ENCODE measurements at regions not wholly inside any gene's neighbourhood (a gene's known extent, or its start where the extent isn't known, plus 50 kb on each side); places are given as distances from the start of the nearest gene placed in this dataset.

DNA sequence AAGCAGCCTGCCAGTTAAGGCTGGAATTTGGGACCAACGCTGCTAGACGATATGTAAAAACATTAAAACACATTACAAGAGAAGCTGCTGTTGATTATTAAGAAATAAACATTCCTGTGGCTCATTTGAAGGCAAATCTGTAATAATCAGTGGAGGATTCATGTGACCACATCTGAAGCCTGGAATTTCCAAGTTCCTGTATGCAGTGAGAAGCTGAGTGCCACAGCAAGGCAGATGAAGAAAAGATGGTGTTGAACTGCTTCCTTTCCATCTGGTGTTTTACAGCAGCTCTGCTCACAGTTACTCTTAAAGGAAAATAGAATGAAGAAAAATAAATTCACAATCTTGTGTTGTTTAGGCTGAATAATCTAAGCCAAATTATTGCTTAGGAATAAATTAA is 139.3 kb upstream of the ROBO2 start:
- Histone ChIP-seq H3F3A (replicated peaks; ENCODE audit: insufficient read depth) (no peaks in the 10 kb centered on the region), H4K20me1 (ENCODE audit: insufficient read depth) (no peaks in the 10 kb centered on the region), H2AFZ (ENCODE audit: low read depth) (no peak overlapping the region), H3K9me2 (no peaks in the 10 kb centered on the region), H3K4me3 (ENCODE audit: low read depth in 2 of 2, low read length in 1 of 2) (no peak overlapping the region), H3K4me1 (ENCODE audit: control insufficient read depth in 1 of 2, insufficient read depth in 2 of 2, low read depth in 1 of 2, low read length in 1 of 2) (no peaks in the 10 kb centered on the region; a peak in 1 of 4 replicates), H3K36me3 (replicated peaks in 1 of 2; ENCODE audit: control insufficient read depth in 1 of 2, insufficient read depth in 2 of 2, low read length in 1 of 2) (no peaks in the 10 kb centered on the region), H3K27ac (ENCODE audit: low read depth in 2 of 2, low read length in 1 of 2) (no peak overlapping the region), H3K4me2 (no peak overlapping the region), H3K27me3 (ENCODE audit: insufficient read depth) (no peaks in the 10 kb centered on the region), H3K9me3 (no peaks in the 10 kb centered on the region), H3K79me2 (ENCODE audit: insufficient read depth) (no peaks in the 10 kb centered on the region), H3K9ac (no peak overlapping the region)
- WGBS (ENCODE audit: low lambda C conversion rate): 47% methylated on average over 2 of the region's 2 CpGs
- TF ChIP-seq JUND (IDR thresholded peaks at IDR 0.05): no peak
- TF ChIP-seq RXRA (IDR thresholded peaks at IDR 0.05; ENCODE audit: borderline replicate concordance, low read depth): no peak
- ChIA-PET CTCF (no interaction called here), POLR2A (no interaction called here)
- DNase-seq: no peak

- H4K20me1 ChIP-seq (ENCODE audit: insufficient read depth): no peaks in the 10 kb centered on the region
- TF ChIP-seq TAF1 (IDR thresholded peaks at IDR 0.05; ENCODE audit: borderline replicate concordance, low read depth, low read length) (no peak), YY1 (IDR thresholded peaks at IDR 0.05; ENCODE audit: low read depth) (no peak), GATA2 (CRISPR knock-in tag; IDR thresholded peaks at IDR 0.05) (no peak), TCF12 (IDR thresholded peaks at IDR 0.05) (no peak), FOSL2 (IDR thresholded peaks at IDR 0.05; ENCODE audit: borderline replicate concordance, low read depth) (no peak), EZH2phosphoT487 (IDR thresholded peaks at IDR 0.05; ENCODE audit: borderline replicate concordance, low read depth) (no peak), POLR2AphosphoS5 (IDR thresholded peaks at IDR 0.05; ENCODE audit: low read depth, low read length) (no peak), SIN3A (IDR thresholded peaks at IDR 0.05; ENCODE audit: borderline replicate concordance, low read depth, low read length) (no peak), FOXM1 (IDR thresholded peaks at IDR 0.05; ENCODE audit: low read depth) (no peak), CHD2 (IDR thresholded peaks at IDR 0.05; ENCODE audit: low read length, partially characterized antibody) (no peak), PBX3 (IDR thresholded peaks at IDR 0.05) (no peak), SMC3 (IDR thresholded peaks at IDR 0.05; ENCODE audit: low read depth, low read length) (no peak), JUND (IDR thresholded peaks at IDR 0.05) (no peak)
- TF ChIP-seq, protein P1, sequence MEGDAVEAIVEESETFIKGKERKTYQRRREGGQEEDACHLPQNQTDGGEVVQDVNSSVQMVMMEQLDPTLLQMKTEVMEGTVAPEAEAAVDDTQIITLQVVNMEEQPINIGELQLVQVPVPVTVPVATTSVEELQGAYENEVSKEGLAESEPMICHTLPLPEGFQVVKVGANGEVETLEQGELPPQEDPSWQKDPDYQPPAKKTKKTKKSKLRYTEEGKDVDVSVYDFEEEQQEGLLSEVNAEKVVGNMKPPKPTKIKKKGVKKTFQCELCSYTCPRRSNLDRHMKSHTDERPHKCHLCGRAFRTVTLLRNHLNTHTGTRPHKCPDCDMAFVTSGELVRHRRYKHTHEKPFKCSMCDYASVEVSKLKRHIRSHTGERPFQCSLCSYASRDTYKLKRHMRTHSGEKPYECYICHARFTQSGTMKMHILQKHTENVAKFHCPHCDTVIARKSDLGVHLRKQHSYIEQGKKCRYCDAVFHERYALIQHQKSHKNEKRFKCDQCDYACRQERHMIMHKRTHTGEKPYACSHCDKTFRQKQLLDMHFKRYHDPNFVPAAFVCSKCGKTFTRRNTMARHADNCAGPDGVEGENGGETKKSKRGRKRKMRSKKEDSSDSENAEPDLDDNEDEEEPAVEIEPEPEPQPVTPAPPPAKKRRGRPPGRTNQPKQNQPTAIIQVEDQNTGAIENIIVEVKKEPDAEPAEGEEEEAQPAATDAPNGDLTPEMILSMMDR (IDR thresholded peaks at IDR 0.05): no peak
- TF ChIP-seq, protein P2, sequence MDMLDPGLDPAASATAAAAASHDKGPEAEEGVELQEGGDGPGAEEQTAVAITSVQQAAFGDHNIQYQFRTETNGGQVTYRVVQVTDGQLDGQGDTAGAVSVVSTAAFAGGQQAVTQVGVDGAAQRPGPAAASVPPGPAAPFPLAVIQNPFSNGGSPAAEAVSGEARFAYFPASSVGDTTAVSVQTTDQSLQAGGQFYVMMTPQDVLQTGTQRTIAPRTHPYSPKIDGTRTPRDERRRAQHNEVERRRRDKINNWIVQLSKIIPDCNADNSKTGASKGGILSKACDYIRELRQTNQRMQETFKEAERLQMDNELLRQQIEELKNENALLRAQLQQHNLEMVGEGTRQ (IDR thresholded peaks at IDR 0.05; ENCODE audit: borderline replicate concordance, low read depth, low read length): no peak
- TF ChIP-seq, protein P3, sequence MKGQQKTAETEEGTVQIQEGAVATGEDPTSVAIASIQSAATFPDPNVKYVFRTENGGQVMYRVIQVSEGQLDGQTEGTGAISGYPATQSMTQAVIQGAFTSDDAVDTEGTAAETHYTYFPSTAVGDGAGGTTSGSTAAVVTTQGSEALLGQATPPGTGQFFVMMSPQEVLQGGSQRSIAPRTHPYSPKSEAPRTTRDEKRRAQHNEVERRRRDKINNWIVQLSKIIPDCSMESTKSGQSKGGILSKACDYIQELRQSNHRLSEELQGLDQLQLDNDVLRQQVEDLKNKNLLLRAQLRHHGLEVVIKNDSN (IDR thresholded peaks at IDR 0.05; ENCODE audit: borderline replicate concordance, low read depth): no peak
- H3K9me2 ChIP-seq: no peaks in the 10 kb centered on the region
- no peaks in the 10 kb centered on the region for H3K36me3 ChIP-seq (replicated peaks in 1 of 2; ENCODE audit: control insufficient read depth in 1 of 2, insufficient read depth in 2 of 2, low read length in 1 of 2)
- H3K9ac ChIP-seq: no peak overlapping the region
- H3K4me2 ChIP-seq: no peak overlapping the region
- H3K27ac ChIP-seq (ENCODE audit: low read depth in 2 of 2, low read length in 1 of 2): no peak overlapping the region
- WGBS (ENCODE audit: low lambda C conversion rate): 13% methylated on average over 1 of the region's 1 CpG
- no peak overlapping the region for H2AFZ ChIP-seq (ENCODE audit: low read depth)
- H3F3A ChIP-seq (replicated peaks; ENCODE audit: insufficient read depth): no peaks in the 10 kb centered on the region
- H3K9me3 ChIP-seq: no peaks in the 10 kb centered on the region
- ChIA-PET CTCF (no interaction called here), POLR2A (no interaction called here)
- no peak for DNase-seq
- no peak overlapping the region for H3K4me3 ChIP-seq (ENCODE audit: low read depth in 2 of 2, low read length in 1 of 2)
- H3K4me1 ChIP-seq (ENCODE audit: control insufficient read depth in 1 of 2, insufficient read depth in 2 of 2, low read depth in 1 of 2, low read length in 1 of 2): no peaks in the 10 kb centered on the region
- no peaks in the 10 kb centered on the region for H3K27me3 ChIP-seq (ENCODE audit: insufficient read depth)
- H3K79me2 ChIP-seq (ENCODE audit: insufficient read depth): no peaks in the 10 kb centered on the region
Measured at GRCh38 chr3:76908156-76908555, 131.7 kb upstream of the ROBO2 start.
